H1 (cell line): ENCODE measurements at regions not wholly inside any gene's neighbourhood (a gene's known extent, or its start where the extent isn't known, plus 50 kb on each side); places are given as distances from the start of the nearest gene placed in this dataset.

Source experiments
- BRCA1 ChIP-seq: IDR thresholded peaks from 2 replicates; pipeline ENCODE4 v1.6.1; 2012; ENCODE audit warnings: low read depth, low read length, improper control_type of control experiment
- CEBPB ChIP-seq: IDR thresholded peaks from 2 replicates; pipeline ENCODE4 v1.6.1; 2012; ENCODE audit warnings: low read depth, low read length
- NRF1 ChIP-seq: IDR thresholded peaks from 2 replicates; pipeline ENCODE4 v1.6.1; 2011; ENCODE audit warnings: mild to moderate bottlenecking, low read depth, low read length, improper control_type of control experiment

DNA sequence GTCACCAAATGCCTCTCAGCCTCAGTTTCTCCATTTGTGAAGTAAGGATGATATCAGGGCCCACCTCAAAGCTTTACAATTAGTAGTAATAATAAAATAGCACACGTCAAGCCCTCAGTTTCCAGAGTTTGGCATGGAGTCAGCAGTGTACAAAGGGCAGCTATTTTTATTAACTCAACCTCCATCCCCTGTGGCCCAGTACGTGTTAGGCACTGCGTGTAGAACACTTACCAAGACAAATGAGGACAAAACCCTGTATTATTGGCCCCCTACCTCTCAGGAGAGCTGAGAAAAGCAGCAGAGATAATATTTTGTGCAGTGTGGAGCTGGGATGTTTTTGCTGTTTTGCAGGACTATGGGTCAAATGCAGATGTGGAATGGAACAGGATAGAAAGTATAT is 280.8 kb downstream of the C12orf75 start (continued):
- TF ChIP-seq BRCA1 (no peak), NRF1 (no peak), CEBPB (no peak)
